ENCODE measurements at regions not wholly inside any gene's neighbourhood (a gene's known extent, or its start where the extent isn't known, plus 50 kb on each side); places are given as distances from the start of the nearest gene placed in this dataset.

DNA sequence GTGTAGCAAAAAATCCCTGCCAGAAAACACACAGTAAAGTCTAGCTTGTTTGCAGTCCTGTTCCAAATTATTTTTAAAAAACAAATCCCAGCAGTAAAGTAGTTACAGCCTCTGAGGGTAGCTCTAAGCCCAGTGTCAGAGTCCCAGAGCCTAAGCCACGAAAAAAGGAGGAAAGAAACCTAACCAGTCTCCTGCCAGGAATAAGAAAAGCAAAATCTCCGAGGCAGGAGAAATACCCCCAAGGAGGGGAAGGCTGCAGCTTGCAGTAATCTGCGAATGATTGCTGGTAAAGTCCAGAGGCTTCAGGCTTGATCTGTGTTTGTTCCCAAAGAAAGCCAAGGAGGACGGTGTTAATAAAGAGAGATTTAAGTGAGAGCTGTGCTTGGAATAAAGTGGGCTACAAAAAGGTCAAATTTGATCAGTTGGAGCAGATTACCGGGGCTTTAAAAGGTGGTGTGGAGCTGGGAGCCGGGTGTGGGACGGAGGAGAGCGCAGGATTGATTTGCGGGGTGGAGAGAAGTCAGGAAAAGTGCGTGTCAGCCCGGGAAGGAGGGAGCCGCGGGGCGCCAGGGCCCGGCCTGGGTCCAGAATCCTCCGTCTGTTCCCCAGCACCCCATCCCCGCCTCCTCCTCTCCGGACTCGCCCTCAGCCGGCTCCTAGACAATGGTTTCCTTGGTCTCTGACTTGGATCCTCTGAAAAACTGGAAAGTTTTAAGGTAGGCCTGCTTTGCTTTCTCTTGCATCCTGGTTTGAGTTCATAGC, 219.4 kb upstream of the CELF2 start:
- no peak for DNase-seq
- intact Hi-C loops (cut with DNase I) = no loop called here
- TF ChIP-seq, protein P1, sequence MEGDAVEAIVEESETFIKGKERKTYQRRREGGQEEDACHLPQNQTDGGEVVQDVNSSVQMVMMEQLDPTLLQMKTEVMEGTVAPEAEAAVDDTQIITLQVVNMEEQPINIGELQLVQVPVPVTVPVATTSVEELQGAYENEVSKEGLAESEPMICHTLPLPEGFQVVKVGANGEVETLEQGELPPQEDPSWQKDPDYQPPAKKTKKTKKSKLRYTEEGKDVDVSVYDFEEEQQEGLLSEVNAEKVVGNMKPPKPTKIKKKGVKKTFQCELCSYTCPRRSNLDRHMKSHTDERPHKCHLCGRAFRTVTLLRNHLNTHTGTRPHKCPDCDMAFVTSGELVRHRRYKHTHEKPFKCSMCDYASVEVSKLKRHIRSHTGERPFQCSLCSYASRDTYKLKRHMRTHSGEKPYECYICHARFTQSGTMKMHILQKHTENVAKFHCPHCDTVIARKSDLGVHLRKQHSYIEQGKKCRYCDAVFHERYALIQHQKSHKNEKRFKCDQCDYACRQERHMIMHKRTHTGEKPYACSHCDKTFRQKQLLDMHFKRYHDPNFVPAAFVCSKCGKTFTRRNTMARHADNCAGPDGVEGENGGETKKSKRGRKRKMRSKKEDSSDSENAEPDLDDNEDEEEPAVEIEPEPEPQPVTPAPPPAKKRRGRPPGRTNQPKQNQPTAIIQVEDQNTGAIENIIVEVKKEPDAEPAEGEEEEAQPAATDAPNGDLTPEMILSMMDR (IDR thresholded peaks at IDR 0.05) = no peak

DNA sequence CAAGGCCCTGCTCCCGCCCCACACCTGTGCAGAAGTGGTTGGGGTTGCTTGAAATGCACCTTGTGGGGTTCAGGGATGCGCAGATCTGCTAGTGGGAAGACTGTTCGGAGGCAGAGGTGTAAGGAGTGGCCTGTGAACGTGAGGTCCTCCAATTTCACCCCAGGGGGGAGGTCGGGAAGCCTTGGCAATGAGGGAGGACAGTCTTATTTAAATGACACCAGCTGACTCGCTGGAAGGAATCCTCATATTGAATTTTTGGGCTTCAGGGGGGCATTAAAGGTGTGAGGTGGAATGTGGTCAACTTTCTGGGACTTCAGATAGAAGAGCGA, 218.8 kb upstream of the CELF2 start:
- intact Hi-C loops (cut with DNase I) = no loop called here
- peaks cover 35% of the 10 kb centered on the region for H3K4me1 ChIP-seq
- peak; percentile 2 to 4 for ATAC-seq

More for the DNA sequence above, 219.4 kb upstream of the CELF2 start:
- H3K27ac ChIP-seq = peak overlapping the region; percentile 90
- peak overlapping the region; percentile 45 for H3K4me3 ChIP-seq
- ATAC-seq = peak; percentile 7 to 14
- H3K4me1 ChIP-seq = peaks cover 31% of the 10 kb centered on the region
- H3K36me3 ChIP-seq = no peaks in the 10 kb centered on the region
- H3K9me3 ChIP-seq = no peaks in the 10 kb centered on the region
- no peaks in the 10 kb centered on the region for H3K27me3 ChIP-seq (ENCODE audit: low read depth)

DNA sequence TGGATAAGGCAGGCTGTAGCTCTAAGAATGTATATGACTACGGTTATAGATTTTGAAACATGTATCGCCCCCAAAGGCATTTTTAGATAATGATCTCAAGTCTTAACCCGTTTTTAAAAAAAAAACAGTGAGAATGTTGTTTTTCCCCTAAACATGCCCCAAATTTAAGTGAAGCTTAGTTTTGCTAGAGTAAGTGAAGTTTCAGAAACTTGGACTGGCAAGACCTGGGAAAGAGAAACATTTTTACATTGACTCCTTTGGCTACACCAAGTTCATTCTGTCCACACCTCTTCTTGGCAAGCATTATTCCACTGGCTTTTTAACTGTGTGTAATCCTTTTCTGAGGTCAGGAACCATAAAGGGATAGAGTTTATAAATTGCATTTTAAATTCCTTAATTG, 216.7 kb upstream of the CELF2 start:
- Histone ChIP-seq H3K4me3 (no peak overlapping the region), H3K27me3 (ENCODE audit: low read depth) (no peaks in the 10 kb centered on the region), H3K27ac (peak overlapping the region; percentile 90), H3K9me3 (no peaks in the 10 kb centered on the region), H3K36me3 (no peaks in the 10 kb centered on the region), H3K4me1 (peaks cover 33% of the 10 kb centered on the region)
- intact Hi-C loops (cut with DNase I) = no loop called here
- DNase-seq (no peak), ATAC-seq (no peak)
- TF ChIP-seq, protein P1 (IDR thresholded peaks at IDR 0.05) = no peak

More for the DNA sequence above, 218.8 kb upstream of the CELF2 start:
- Histone ChIP-seq H3K27ac (peak overlapping the region; percentile 90), H3K9me3 (no peaks in the 10 kb centered on the region), H3K4me3 (peak overlapping the region; percentile 45), H3K27me3 (ENCODE audit: low read depth) (no peaks in the 10 kb centered on the region), H3K36me3 (no peaks in the 10 kb centered on the region)
- DNase-seq = no peak
- TF ChIP-seq, protein P1 (IDR thresholded peaks at IDR 0.05) = no peak

DNA sequence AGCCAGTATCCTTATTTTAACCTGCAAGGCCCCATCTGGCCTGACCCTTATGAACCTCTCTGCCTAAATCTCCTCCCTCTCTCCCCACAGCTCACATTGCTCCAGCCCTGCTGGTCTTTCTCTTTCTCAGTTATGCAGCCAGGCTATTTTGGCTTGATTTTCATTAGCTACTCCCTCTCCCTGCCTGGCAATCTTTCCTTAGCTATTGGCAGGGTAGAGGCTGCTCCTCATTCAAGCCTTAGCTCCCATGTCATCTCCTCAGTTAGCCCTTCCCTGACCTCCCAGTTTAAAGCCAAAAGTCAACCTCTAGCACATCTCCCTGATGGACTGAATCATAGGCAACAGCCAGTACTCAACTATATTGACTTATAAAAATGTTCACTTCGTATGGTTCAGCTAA, 214.4 kb upstream of the CELF2 start:
- intact Hi-C loops (cut with DNase I) = no loop called here
- Histone ChIP-seq H3K36me3 (no peaks in the 10 kb centered on the region), H3K9me3 (no peaks in the 10 kb centered on the region), H3K4me1 (peaks cover 30% of the 10 kb centered on the region), H3K4me3 (no peak overlapping the region), H3K27ac (peak overlapping the region; percentile 47), H3K27me3 (ENCODE audit: low read depth) (no peaks in the 10 kb centered on the region)
- DNase-seq (no peak), ATAC-seq (peak; percentile 50 to 62)
- TF ChIP-seq, protein P1 (IDR thresholded peaks at IDR 0.05) = no peak

DNA sequence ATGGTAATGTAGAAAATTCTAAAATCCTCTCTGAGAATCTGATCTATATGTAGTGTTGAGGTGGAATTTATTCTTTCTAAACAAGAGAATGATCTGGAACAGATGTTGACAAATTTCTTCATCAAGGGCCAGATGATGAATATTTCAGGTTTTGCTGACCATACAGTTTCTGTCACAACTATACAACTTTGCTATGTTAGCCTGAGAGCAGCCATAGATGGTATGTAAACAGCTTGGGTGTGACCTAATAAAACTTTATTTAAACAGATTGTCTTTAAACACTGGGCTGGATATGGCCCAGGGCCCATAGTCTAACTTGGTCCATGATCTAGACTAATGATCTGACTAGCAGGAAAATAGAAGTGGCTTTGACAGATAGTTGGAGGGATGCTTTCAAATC, 213.6 kb upstream of the CELF2 start:
- ATAC-seq (no peak), DNase-seq (no peak)
- Histone ChIP-seq H3K27ac (no peak overlapping the region), H3K4me3 (no peak overlapping the region), H3K4me1 (peaks cover 30% of the 10 kb centered on the region), H3K9me3 (no peaks in the 10 kb centered on the region), H3K27me3 (ENCODE audit: low read depth) (no peaks in the 10 kb centered on the region), H3K36me3 (no peaks in the 10 kb centered on the region)
- TF ChIP-seq, protein P1 (IDR thresholded peaks at IDR 0.05) = no peak
- intact Hi-C loops (cut with DNase I) = no loop called here
